ENCODE measurements at regions not wholly inside any gene's neighbourhood (a gene's known extent, or its start where the extent isn't known, plus 50 kb on each side); places are given as distances from the start of the nearest gene placed in this dataset.

GRCh38 chr3:72196377-72196929 lies 411.5 kb upstream of the PROK2 start:
- TF ChIP-seq CTCF (IDR thresholded peaks at IDR 0.05) (no peak), POLR2A (IDR thresholded peaks at IDR 0.05; ENCODE audit: low read depth) (no peak), EP300 (IDR thresholded peaks at IDR 0.05) (no peak)

All from esophagus muscularis mucosa (tissue), 4 donors.